ENCODE measurements at regions not wholly inside any gene's neighbourhood (a gene's known extent, or its start where the extent isn't known, plus 50 kb on each side); places are given as distances from the start of the nearest gene placed in this dataset.

DNA sequence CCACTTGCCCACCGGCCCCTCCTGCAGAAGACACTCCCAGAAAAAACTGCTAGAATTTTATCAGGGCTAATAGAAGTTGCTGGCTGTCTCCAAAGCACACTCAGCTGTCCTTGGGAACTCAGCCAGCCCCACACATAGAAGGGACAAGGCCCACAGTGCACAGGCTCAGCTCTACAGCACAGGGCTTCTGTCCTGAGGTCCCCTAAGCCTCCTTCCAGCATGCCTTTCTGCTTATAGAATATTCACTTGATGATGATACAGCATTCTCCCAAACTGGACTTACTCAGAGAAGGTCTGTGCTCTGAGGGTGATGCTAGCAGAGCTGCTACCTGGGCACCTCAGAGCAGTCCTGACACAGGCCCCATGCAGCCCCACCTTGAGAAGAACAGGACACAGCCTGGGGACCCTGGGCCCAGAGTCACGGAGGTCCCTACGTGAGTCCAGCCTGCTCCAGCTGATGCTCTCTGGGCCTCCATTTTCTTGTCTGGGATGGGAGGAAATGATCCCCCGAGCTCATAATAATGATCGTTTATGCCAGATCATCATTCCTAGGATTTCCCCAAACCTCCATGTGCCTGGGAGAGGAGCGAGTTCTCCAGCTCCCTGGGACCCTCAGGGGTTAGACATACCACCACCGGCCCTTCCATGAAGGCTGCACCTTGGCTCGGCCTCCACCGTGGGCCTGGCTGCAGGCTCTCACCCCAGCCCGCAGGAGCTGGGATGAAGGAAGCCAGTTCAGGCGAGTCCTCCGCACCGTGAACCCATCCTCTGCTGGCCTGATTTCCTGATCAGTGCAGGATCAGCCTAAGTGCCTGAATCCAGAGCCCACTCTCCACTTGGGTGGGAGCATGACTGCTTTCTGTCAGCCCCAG, 145.6 kb downstream of the ZNF248 start:
- Mint-ChIP-seq H3K4me1 (no peaks in the 10 kb centered on the region), H3K9me3 (peaks cover 94 to 96% of the 10 kb centered on the region in 2 experiments), H3K27ac (no peak overlapping the region; a peak in 1 of 7 replicates), H3K4me3 (no peak overlapping the region), H3K36me3 (ENCODE audit: insufficient read depth in 1 of 3, low read depth in 3 of 3) (peaks cover 0 to 16% (median 1%) of the 10 kb centered on the region in 3 experiments; a peak in 2 of 7 replicates), H3K27me3 (ENCODE audit: low read depth) (peaks cover 2% of the 10 kb centered on the region; the same call in 1 of the 2 replicates)
- Histone ChIP-seq H2BK120ac (ENCODE audit: low read depth, low read length, poor library complexity, severe bottlenecking) (no peak overlapping the region), H2BK20ac (ENCODE audit: low read depth, low read length, poor library complexity, severe bottlenecking) (no peak overlapping the region), H3T11ph (ENCODE audit: low read length) (no peak overlapping the region), H3K4ac (ENCODE audit: low read depth, low read length) (no peak overlapping the region), H3K79me1 (ENCODE audit: insufficient read depth, low read depth, low read length, poor library complexity, severe bottlenecking) (no peaks in the 10 kb centered on the region), H3K27ac (ENCODE audit: insufficient read length, low read depth, low read length) (no peak overlapping the region), H2AFZ (ENCODE audit: low read length) (no peak overlapping the region), H2BK15ac (ENCODE audit: low read depth, low read length) (no peak overlapping the region), H4K91ac (ENCODE audit: insufficient read length, low read depth, low read length) (no peak overlapping the region), H3K27me3 (ENCODE audit: insufficient read depth, low read length) (no peaks in the 10 kb centered on the region), H3K23ac (ENCODE audit: insufficient read length, low read depth, low read length) (no peak overlapping the region), H4K20me1 (ENCODE audit: control insufficient read depth, insufficient read depth, insufficient read length) (no peaks in the 10 kb centered on the region), H3K9ac (ENCODE audit: extremely low read depth, insufficient read length, low read length) (no peak overlapping the region), H3K56ac (ENCODE audit: insufficient read length, low read depth, low read length) (no peak overlapping the region), H4K5ac (ENCODE audit: insufficient read length, low read depth, low read length) (no peak overlapping the region), H4K8ac (replicated peaks; ENCODE audit: insufficient read length, low read depth, low read length) (no peak overlapping the region), H3K9me3 (ENCODE audit: control insufficient read depth, low read depth, low read length) (peaks cover 34% of the 10 kb centered on the region), H2AK5ac (ENCODE audit: insufficient read length, low read length) (no peak overlapping the region), H3K4me1 (ENCODE audit: insufficient read depth, low read length) (no peaks in the 10 kb centered on the region), H2BK12ac (ENCODE audit: insufficient read length, low read depth, low read length) (no peak overlapping the region), H3K4me2 (ENCODE audit: insufficient read depth, insufficient read length, low read length) (no peak overlapping the region), H3K18ac (ENCODE audit: insufficient read length, low read depth, low read length) (no peak overlapping the region), H3K79me2 (ENCODE audit: insufficient read depth, low read length) (no peaks in the 10 kb centered on the region), H2BK5ac (ENCODE audit: insufficient read length, low read length) (no peak overlapping the region), H3K23me2 (ENCODE audit: insufficient read length, low read depth, low read length, poor library complexity, severe bottlenecking) (peaks cover 3% of the 10 kb centered on the region), H3K14ac (ENCODE audit: insufficient read depth, low read length) (no peak overlapping the region)
- TF ChIP-seq, protein P1, sequence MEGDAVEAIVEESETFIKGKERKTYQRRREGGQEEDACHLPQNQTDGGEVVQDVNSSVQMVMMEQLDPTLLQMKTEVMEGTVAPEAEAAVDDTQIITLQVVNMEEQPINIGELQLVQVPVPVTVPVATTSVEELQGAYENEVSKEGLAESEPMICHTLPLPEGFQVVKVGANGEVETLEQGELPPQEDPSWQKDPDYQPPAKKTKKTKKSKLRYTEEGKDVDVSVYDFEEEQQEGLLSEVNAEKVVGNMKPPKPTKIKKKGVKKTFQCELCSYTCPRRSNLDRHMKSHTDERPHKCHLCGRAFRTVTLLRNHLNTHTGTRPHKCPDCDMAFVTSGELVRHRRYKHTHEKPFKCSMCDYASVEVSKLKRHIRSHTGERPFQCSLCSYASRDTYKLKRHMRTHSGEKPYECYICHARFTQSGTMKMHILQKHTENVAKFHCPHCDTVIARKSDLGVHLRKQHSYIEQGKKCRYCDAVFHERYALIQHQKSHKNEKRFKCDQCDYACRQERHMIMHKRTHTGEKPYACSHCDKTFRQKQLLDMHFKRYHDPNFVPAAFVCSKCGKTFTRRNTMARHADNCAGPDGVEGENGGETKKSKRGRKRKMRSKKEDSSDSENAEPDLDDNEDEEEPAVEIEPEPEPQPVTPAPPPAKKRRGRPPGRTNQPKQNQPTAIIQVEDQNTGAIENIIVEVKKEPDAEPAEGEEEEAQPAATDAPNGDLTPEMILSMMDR (conservative IDR thresholded peaks at IDR 0.05) = no peak
- no CpG with 5 or more reads among the region's 13 CpGs for WGBS (ENCODE audit: extremely low coverage, insufficient read length, low lambda C conversion rate)
- no peak for DNase-seq

Data from H9 (cell line).